ENCODE measurements at regions not wholly inside any gene's neighbourhood (a gene's known extent, or its start where the extent isn't known, plus 50 kb on each side); places are given as distances from the start of the nearest gene placed in this dataset.

DNA sequence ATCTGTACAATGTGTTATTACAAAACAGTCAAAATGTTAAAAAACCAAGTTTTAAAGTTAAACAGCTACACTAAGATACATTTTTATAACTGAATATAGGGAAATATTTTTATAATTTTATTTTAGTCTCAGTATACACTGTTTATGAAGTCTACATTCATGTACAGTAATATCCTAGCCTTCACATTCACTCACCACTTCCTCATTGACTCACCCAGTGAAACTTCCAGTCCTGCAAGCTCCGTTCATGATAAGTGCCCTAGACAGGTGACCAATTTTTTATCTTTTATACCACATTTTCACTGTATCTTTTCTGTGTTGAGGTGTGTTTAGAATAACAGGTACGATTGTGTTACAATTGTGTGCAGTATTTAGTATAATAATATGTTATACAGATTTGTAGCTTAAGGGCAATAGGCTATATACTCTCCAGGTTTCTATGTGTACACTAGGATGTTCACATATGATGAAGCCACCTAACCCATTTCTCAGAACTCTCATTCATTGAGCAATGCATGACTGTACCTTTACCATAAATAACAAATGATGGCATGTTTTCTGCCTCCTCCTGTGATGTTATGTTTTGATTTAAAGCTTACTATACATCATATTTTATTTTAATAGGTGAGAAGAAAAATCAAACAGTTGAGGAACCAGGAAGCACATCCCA is 388.4 kb upstream of the NDN start:
- Histone ChIP-seq H3K9me3 (ENCODE audit: control insufficient read depth in 1 of 2, insufficient read depth in 1 of 2, low read depth in 1 of 2, low read length in 2 of 2) (peaks cover 4 to 12% of the 10 kb centered on the region in 2 experiments; a peak in 2 of 4 replicates), H3K27me3 (ENCODE audit: insufficient read depth, low read length) (no peaks in the 10 kb centered on the region), H2AFZ (ENCODE audit: low read depth, low read length, poor library complexity, severe bottlenecking) (no peak overlapping the region), H3K4me2 (ENCODE audit: low read length) (no peak overlapping the region), H3K79me2 (ENCODE audit: insufficient read depth, low read length) (no peaks in the 10 kb centered on the region), H3K4me3 (replicated peaks in 1 of 2; ENCODE audit: low read depth in 1 of 2, low read length in 2 of 2) (no peak overlapping the region), H4K20me1 (ENCODE audit: insufficient read depth) (no peaks in the 10 kb centered on the region), H3K36me3 (ENCODE audit: control insufficient read depth in 1 of 2, insufficient read depth in 2 of 2, low read length in 2 of 2) (no peaks in the 10 kb centered on the region), H3K9ac (ENCODE audit: low read length) (no peak overlapping the region), H3K9me2 (ENCODE audit: insufficient read depth) (no peaks in the 10 kb centered on the region), H3K4me1 (ENCODE audit: control insufficient read depth in 1 of 2, insufficient read depth in 2 of 2, low read length in 2 of 2) (no peaks in the 10 kb centered on the region), H3K27ac (ENCODE audit: low read depth, low read length) (no peak overlapping the region)
- TF ChIP-seq ELF1 (IDR thresholded peaks at IDR 0.05; ENCODE audit: borderline replicate concordance, low read depth) (no peak), SIN3A (IDR thresholded peaks at IDR 0.05; ENCODE audit: low read depth) (no peak), REST (IDR thresholded peaks at IDR 0.05; ENCODE audit: low read depth) (no peak), YY1 (IDR thresholded peaks at IDR 0.05; ENCODE audit: extremely low read depth, insufficient replicate concordance, low read depth, low read length) (no peak), EGR1 (IDR thresholded peaks at IDR 0.05; ENCODE audit: low read depth) (no peak), ZNF274 (IDR thresholded peaks at IDR 0.05; ENCODE audit: low read depth, low read length) (no peak), JUND (IDR thresholded peaks at IDR 0.05) (no peak), FOSL1 (IDR thresholded peaks at IDR 0.05; ENCODE audit: low read depth) (no peak), CBX3 (IDR thresholded peaks at IDR 0.05; ENCODE audit: low read depth) (no peak), POLR2A (IDR thresholded peaks at IDR 0.05; ENCODE audit: borderline replicate concordance, extremely low read depth, insufficient read depth, insufficient read length) (no peak), RAD21 (IDR thresholded peaks at IDR 0.05; ENCODE audit: low read depth) (no peak), EZH2phosphoT487 (IDR thresholded peaks at IDR 0.05; ENCODE audit: borderline replicate concordance) (no peak)
- TF ChIP-seq, protein P1, sequence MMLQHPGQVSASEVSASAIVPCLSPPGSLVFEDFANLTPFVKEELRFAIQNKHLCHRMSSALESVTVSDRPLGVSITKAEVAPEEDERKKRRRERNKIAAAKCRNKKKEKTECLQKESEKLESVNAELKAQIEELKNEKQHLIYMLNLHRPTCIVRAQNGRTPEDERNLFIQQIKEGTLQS (IDR thresholded peaks at IDR 0.05), result no peak
- ChIA-PET POLR2A (no interaction called here), CTCF (no interaction called here), RAD21 (ENCODE audit: low non-redundant PET in 1 of 2, low total read pairs in 2 of 2, uncharacterized antibody in 2 of 2, unreplicated experiment in 2 of 2) (no interaction called here)
- ATAC-seq (no peak), DNase-seq (ENCODE audit: low read depth, low spot score) (no peak)
- no TSS peak for BruUV-seq (replicated peaks)
- intact Hi-C loops (cut with micrococcal nuclease), result no loop called here

Data from HCT116 (cell line).